GM13977 (cell line): ENCODE measurements at regions not wholly inside any gene's neighbourhood (a gene's known extent, or its start where the extent isn't known, plus 50 kb on each side); places are given as distances from the start of the nearest gene placed in this dataset.

ENCODE experiments used
- DNase-seq: peaks from one replicate; pipeline ENCODE4 v3.0.0; 2012; ENCODE audit warnings: low spot score
- in situ Hi-C: fragments of 300-500 bp; cut with MboI; formaldehyde crosslinking; loops from one replicate; pipeline ENCODE4 v1.12.0; 2022; ENCODE audit warnings: low sequenced_read_pairs, low pct_unique_long_range_greater_than_20kb, mixed read lengths, inconsistent platforms; ENCODE audit not compliant: unreplicated experiment
- TF ChIP-seq, protein P1 (sequence below): IDR thresholded peaks from 2 replicates; pipeline ENCODE4 v1.5.1; 2012; ENCODE audit warnings: mild to moderate bottlenecking, control low read depth; ENCODE audit not compliant: insufficient read depth; ENCODE audit errors: extremely low read depth, missing control alignments

- TF ChIP-seq, protein P1, sequence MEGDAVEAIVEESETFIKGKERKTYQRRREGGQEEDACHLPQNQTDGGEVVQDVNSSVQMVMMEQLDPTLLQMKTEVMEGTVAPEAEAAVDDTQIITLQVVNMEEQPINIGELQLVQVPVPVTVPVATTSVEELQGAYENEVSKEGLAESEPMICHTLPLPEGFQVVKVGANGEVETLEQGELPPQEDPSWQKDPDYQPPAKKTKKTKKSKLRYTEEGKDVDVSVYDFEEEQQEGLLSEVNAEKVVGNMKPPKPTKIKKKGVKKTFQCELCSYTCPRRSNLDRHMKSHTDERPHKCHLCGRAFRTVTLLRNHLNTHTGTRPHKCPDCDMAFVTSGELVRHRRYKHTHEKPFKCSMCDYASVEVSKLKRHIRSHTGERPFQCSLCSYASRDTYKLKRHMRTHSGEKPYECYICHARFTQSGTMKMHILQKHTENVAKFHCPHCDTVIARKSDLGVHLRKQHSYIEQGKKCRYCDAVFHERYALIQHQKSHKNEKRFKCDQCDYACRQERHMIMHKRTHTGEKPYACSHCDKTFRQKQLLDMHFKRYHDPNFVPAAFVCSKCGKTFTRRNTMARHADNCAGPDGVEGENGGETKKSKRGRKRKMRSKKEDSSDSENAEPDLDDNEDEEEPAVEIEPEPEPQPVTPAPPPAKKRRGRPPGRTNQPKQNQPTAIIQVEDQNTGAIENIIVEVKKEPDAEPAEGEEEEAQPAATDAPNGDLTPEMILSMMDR: no peak
- no peak for DNase-seq
- in situ Hi-C loops: no loop called here
Observed at GRCh38 chr6:22892452-22892851, 323.1 kb downstream of the HDGFL1 start.

DNA sequence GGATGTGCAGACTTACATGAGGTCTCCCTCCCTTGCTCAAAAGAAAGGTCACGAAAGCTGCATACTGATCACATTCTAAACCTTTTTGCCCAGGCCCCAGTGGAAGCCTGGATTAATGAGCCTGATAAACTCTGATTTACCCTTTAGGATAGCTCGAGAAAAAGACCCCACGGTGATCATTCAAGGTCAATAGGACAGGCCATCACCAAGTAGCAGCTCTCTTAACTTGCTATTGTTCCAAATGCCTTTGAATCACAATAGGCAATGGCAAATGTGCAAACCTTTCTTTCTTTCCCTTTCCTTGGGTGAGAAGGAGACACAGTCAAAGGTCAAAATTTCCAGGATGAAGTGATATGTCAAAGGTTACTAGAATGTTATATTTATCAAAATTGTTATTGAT, 327.3 kb downstream of the HDGFL1 start:
- in situ Hi-C loops: no loop called here
- TF ChIP-seq, protein P1: no peak
- no peak for DNase-seq

- TF ChIP-seq, protein P1: no peak
- DNase-seq: no peak
- in situ Hi-C loops: no loop called here
Observed at GRCh38 chr6:22899426-22899825, 330.1 kb downstream of the HDGFL1 start.

GRCh38 chr6:22903826-22904225, 334.5 kb downstream of the HDGFL1 start:
- TF ChIP-seq, protein P1: no peak
- DNase-seq: no peak
- in situ Hi-C loops: no loop called here

- in situ Hi-C loops: no loop called here
- no peak for DNase-seq
- TF ChIP-seq, protein P1: no peak
Observed at GRCh38 chr6:22904431-22904830, 335.1 kb downstream of the HDGFL1 start.

DNA sequence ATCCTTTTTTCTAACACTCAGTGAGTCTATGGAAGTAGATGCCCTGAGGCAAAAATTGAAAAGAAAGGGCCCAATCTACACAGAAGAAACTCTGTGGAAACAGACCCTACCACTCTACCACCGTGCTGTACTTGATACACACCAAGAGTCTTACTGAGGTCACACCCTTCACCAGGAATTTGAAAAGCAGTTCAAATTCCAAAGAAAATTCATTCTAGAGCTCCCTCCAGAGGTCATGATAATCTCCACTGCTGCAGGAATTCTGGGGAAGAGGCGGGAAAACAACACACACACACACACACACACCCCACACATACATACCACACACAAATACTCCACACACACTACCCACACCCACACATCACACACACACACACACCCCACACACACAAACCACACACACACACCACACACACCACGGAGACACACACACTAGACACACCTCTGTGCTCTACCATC, 336.8 kb downstream of the HDGFL1 start:
- TF ChIP-seq, protein P1: no peak
- no peak for DNase-seq
- in situ Hi-C loops: no loop called here

GRCh38 chr6:22907085-22907484, 337.7 kb downstream of the HDGFL1 start:
- TF ChIP-seq, protein P1: no peak
- no peak for DNase-seq
- in situ Hi-C loops: no loop called here
